IPS-NIHi7 (cell line): ENCODE measurements at regions not wholly inside any gene's neighbourhood (a gene's known extent, or its start where the extent isn't known, plus 50 kb on each side); places are given as distances from the start of the nearest gene placed in this dataset.
"Not testable (repeated sequence)": the region's sequence is repeated elsewhere in the genome, so short reads cannot be mapped to it uniquely, and the experiment has no call there.

Experiments
- DNase-seq: peaks from one replicate; pipeline ENCODE4 v3.0.0; 2012; ENCODE audit warnings: mixed read lengths; ENCODE audit errors: extremely low spot score

- DNase-seq, result not testable (repeated sequence)
These were observed 1128.2 kb downstream of the UQCRFS1 start for GRCh38 chr19:28084659-28085157.

DNA sequence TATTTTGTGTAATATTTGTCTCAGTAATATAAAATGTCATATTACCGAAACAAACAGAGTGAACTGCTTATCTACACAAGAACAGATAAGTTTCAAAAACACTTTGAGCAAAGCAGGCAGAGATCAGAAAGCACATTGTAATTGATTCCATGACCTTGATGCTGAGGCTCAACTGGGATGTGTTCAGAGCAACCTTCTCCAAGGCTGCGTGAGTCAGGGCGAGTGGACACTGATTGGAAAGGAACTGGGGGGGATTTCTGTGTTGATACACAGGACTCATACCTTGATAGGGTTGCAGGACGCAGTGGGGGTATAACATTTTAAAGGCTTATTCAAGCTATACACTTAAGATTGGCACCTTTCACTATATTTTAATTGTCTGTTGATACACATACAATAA is 1136.3 kb downstream of the UQCRFS1 start:
- no peak for DNase-seq

DNA sequence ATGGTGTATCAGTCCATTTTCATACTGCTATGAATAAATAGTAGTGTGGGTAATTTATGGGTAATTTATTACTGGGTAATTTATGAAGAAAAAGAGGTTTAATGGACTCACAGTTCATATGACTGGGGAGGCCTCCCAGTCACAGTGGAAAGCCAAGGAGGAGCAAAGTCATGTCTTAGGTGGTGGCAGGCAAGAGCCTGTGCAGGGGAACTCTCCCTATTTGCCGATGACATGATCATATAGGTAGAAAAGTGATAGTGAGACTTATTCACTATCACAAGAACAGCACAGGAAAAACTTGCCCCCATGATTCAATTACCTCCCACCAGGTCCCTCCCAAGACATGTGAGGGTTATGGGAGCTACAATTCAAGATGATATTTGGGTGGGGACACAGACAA is 1137.7 kb downstream of the UQCRFS1 start:
- DNase-seq, result no peak

- DNase-seq, result no peak
These were observed 1138.2 kb downstream of the UQCRFS1 start for GRCh38 chr19:28074773-28075172.

DNA sequence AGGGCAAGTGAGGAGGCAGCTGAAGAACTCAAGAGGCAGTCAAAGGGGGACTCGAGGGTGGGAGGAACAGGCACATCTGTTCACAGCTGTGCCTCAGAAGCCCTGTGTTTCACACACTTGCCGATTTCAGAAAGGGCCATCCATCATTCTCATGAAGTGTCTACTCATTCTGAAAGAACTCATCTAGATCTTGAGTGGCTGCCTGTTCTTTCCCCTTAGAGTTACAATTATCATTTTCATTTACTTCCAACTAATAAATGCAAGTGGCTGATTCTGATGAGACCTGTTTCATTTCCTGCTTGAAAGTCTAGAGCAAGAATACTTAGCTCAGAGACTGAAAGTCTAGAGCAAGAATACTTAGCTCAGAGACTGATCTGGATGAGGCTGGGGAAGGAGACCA is 1145.1 kb downstream of the UQCRFS1 start:
- DNase-seq, result no peak

DNA sequence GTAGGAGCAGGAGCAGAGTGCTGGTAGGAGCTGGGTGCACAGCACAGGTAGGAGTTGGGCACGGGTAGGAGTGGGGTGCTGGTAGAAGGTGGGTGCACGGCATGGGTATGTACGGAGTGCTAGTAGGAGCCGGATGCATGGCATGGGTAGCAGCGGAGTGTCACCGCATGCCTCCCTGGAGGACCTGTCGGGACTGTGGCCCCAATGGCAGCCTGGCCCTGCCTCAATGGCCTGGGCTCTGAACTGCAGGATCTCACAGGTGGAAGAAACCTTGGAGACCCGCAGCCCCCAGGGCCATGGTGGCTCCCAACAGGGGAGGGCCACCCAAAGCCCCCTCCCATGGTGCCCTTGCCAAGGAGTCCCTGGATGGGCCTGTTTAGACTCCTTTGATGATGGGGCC is 1146.0 kb downstream of the UQCRFS1 start:
- DNase-seq, result no peak

DNA sequence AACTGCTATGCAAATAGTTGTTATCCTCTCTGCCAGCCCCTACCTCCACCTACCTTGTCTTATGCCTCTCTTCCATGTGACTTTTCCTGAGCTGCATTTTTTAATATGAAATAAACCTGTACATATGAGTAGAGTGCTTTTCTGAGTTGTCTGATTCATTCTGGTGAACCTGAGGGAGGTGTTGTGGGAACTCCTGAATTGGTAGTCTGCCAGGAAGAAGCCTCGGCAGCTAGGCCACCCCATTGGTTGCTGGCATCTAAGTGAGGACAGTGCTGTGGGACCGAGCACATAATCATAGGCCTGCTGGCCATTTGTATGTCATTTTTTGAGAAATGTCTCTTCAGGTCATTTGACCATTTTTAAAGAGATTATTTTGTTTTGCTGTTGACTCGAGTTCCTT is 1146.8 kb downstream of the UQCRFS1 start:
- no peak for DNase-seq

DNA sequence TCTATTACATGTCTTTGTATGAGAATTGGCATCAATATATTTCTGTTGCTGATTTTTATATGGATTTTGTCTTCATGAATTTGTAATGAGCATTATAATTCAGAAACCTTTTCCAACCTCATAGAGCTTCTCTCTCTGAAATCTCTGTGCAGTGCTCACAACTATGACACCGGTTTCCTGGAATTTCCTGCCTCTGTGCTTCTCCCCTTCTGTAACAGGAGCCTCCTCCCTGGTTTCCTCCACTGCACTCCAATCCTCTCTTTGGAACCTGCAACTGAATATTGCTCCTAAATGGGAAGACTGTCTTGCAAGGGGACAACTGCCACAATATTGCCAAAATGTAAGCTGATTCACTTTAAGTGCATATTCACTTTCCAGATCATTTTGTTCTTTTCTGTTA is 1147.9 kb downstream of the UQCRFS1 start:
- peak; percentile 40 for DNase-seq

DNA sequence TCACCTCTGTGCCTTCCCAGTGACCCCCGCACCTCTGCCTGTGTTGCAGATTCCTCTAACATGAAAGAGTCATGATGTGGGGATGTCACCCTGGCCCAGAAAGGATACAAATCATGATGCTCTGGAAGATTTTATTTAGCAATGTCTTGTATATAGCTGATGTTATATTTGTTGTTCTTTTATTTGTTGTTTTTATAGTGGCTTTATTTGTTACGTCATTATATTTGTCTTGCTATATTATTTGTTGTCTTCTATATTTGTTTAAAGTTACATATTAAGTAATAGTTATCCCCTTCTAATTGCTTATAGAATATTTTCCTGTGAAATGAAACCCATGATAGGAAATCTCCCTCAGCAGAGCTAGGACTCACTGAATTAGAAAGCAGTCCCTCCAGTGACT is 1149.2 kb downstream of the UQCRFS1 start:
- DNase-seq, result no peak

GRCh38 chr19:28061111-28061510 is 1151.8 kb downstream of the UQCRFS1 start:
- no peak for DNase-seq

DNA sequence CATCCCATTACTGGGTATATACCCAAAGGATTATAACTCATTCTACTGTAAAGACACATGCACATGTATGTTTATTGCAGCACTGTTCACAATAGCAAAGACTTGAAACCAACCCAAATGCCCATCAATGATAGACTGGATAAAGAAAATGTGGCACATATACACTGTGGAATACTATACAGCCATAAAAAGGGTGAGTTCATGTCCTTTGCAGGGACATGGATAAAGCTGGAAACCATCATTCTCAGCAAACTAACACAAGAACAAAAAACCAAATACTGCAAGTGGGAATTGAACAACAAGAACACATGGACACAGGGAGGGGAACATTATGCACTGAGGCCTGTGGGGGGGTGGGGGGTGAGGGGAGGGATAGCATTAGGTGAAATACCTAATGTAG is 1155.9 kb downstream of the UQCRFS1 start:
- not testable (repeated sequence) for DNase-seq

DNA sequence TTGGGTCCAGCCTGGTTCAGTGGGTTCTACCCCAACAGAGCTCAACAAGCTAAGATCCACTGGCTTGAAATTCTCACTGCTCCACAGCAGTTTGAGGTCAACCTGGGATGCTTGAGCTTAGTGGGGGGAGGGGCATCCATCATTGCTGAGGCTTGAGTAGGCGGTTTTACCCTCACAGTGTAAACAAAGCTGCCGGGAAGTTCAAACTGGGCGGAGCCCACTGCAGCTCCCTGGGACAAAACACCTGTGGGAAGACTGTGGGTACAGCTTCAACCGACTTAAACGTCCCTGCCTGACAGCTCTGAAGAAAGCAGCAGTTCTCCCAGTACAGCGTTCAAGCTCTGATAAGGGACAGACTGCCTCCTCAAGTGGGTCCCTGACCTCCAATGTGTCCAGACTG is 1161.9 kb downstream of the UQCRFS1 start:
- DNase-seq, result no peak

GRCh38 chr19:28049875-28050274 is 1163.1 kb downstream of the UQCRFS1 start:
- DNase-seq, result peak; percentile 18

DNA sequence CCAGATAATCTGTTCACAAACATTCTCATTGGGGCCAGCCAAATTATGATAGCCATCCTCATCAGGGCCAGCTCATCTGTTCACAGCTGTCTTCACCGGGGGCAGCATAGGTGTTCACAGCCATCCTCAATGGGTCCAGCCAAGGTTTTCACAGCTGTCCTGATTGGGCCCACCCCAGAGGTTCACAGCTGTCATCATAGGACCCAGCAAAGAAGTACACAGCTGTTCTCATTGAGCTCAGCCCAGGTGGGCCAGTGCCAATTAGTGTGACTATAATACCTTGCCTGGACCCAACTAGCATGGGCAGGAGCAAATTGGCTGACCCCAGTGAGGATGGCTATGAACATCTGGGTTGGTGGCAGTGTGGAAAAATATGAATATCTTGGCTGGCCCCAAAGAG is 1166.0 kb downstream of the UQCRFS1 start:
- no peak for DNase-seq

DNA sequence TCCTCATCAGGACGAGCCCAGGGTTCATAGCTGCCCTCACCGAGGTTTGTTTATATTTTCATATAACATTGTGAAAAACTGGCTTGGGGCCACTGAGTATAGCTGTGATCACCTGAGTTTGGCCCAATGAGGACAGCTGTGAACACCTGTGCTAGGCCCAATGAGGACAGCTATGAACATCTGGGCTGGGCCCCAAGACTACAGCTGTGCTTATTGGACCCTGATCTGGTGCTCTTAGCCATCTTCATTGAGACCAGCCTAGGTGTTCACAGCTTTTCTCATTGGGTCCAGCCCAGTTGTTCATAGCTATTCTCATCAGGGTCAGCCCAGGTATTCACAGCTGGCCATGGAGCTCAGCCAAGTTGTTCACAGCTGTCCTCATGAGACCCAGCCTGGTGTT is 1167.3 kb downstream of the UQCRFS1 start:
- DNase-seq, result no peak

DNA sequence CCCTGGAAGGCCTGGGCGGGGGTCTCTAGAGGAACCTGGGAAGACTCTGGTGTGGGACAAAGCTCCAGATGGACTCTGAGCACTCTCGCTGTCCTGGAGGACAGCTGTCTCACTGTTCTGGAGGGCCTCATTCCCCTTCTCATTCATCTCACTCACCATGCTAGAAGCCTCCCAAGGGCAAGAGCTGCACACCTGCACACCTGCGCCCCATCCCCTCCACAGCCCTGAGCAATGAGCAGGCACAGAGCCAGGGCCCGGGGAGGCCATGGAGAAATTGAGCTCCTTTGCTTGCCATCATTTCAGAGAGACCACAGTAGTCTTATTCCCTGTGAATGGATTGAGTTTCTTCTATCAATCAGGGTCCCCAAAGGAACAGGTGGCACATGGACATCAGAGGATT is 1168.5 kb downstream of the UQCRFS1 start:
- no peak for DNase-seq

DNA sequence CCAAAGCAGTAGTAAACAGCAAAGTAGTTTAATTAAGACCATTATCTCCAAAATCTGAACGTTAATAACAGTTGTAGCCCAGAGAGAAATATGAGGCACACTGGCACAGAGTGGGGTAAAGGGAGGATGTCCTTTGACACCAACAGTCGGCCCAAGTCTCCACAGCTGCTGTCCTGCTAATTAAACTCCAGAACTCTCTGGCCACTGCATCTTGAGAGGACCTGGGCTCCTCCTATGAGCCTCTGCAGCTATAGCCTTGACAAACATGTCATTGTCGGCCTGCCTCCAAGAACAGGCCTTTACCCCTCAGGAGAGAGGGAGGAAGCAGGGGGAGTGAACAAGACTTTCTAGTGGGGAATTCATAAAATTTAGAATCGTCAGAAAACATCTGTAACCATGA is 1170.4 kb downstream of the UQCRFS1 start:
- DNase-seq, result no peak

DNA sequence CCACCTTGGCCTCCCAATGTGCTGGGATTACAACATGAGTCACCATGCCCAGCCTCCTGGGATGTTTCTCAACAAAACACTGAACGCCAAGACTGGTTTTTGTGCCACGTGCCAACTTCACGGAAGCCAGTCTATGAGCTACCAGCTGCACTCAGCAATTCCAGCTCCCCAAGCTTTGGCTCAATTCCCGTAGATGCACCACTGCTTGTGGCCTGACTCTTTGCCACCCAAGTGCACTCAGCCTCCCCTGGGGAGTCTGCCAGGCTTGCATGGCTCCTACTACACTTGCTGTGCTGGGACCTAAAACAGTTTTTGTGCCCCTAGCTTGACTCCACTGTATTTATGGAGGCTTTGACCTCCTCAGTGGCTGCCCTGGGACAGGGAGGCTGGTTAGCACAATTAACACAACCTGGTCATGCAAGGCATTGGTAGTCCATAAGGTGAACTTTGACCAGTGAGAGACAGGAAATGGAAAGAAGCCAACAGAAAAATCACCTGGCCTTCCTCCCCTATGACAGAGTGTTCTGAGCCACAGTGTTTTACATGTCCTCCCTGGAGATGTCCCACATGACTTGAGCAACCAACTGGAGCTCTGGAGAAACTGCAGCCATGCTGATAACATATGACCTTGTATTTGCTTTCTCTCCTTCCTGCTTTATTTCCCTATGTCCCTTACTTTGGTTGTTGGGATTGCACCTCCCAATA is 1173.1 kb downstream of the UQCRFS1 start:
- DNase-seq, result no peak

DNA sequence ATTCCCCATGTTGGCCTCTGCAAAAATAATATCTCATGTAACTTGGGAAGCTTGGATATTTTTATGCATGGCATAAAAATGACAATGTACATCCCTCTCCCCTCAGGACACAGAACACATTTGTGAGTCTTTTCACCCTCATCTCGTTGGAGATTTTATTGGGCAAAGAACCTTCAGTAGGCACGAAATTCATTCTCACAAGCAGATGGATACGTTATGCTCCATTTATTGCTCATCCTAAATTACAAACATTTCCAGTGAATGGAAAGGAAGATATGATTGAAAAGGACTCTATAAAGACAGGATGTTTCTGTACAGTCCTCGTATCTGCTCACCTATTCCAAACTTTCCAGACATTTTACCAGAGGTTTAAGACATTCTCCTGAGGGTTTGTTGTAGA is 1175.8 kb downstream of the UQCRFS1 start:
- DNase-seq, result no peak

DNA sequence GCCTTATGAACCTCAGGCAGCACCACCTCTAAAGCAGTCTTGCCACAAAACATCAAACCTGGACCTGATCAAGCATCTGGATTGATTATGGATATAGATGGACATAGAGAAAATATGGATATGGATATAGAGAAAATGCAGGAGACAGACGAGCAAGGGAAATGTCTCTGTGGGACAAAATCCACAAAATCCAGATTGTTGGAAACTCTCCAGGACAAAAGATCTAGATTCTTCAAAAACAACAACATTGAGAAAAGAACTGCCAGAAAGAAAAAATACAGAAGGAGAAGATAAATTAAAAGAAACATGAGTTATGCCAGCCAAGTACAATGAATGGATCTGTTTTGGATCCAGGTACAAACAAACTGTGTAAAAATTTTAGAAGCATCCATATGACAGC is 1176.5 kb downstream of the UQCRFS1 start:
- DNase-seq, result no peak

DNA sequence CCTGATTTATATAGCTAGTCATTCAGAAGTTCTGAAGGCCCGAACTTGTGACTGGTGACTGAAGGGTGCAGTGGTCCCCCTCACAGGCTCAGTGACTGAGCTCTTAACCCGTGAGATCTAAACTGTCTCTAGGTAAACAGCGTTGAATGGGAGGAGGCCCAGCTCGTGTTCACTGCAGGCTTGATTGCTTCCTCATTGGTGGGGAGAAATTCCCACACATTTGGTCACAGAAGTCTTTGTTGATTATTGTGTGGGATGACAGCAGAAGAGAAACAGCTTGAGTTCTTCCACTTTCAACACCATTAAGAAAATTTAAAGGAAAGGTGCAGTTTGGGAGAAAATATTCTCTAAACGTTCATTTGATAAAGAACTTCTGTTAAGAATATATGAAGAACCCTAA is 1178.0 kb downstream of the UQCRFS1 start:
- no peak for DNase-seq

DNA sequence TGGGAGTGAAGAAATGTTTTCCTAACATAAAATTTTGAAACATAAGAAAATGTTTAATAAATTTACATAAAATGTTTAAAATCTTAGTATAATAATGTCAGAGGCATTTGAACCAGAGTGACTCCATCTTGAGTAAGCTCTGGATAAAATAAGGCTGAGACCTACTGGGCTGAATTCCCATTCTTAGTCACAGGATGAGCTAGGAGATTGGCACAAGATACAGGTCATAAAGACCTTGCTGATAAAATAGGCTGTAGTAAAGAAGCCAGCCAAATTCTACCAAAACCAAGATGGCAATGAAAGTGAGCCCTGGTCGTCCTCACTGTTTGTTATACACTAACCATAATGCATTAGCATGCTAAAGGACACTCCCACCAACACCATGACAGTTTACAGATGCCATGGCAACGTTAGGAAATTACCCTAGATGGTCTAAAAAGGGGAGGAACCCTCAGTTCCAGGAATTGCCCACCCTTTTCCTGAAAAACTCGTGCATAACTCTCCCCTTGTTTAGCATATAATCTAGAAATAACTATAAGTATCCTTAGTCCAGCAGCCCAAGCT is 1184.0 kb downstream of the UQCRFS1 start:
- DNase-seq, result no peak

DNA sequence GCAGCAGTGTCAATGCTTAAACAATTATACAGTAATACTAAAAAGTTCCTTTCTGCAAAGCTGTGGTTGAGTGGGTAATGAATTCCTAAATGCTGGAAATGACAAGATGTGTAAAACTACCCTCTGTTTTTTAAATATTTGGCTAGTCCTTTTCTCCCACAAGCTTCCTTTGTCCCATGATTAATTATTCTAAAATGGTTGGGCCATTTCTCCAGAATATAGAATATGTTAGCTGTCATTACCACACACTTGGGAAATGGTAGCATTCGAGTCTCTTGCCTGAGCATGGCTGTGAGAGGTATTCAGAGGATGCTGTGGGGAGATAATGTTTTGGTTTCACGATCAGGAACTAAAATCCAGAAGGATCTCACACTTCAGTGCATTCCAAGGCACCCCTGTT is 1185.8 kb downstream of the UQCRFS1 start:
- no peak for DNase-seq

DNA sequence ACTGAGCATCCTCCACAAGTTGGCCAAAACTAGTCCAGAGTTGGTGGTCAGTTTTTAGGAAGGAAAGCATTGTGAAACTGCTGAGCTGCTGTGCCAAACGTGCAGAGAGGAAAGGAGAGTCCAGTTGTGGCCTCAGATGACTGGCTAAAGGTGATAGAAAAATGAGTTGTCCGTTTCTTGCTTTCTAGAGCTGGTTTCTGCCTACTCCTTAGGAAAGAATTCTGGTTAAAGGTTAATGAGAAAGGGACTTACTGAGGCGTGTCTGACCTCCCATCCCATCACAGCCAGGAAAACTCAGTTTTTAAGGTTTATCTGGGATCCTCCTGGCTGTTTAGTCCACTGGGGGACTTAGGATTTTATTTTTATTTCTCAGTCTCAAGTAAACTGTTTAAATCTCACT is 1186.3 kb downstream of the UQCRFS1 start:
- DNase-seq, result no peak
